Endothelial cell of umbilical vein (primary cell): ENCODE measurements at regions not wholly inside any gene's neighbourhood (a gene's known extent, or its start where the extent isn't known, plus 50 kb on each side); places are given as distances from the start of the nearest gene placed in this dataset.

Source experiments
- BruUV-seq: library from RNA; stranded (reverse); fragments of 400-500 nt; replicated peaks from 2 replicates; lab custom pipeline; 2021; lab: Mats Ljungman, UMichigan
- CTCF ChIA-PET: fragments of 300-600, 350-600 bp; sonication (Branson Sonifier 250); formaldehyde crosslinking; loops from one replicate; lab custom pipeline; 2021; ENCODE audit warnings: antibody characterized with exemption, inconsistent platforms; lab: Charles Lee
- POLR2A ChIA-PET: fragments of 300-600, 350-600 bp; sonication (Branson Sonifier 250); formaldehyde crosslinking; loops from one replicate; lab custom pipeline; 2021; ENCODE audit warnings: antibody characterized with exemption, inconsistent platforms; lab: Charles Lee
- DNase-seq: peaks from one replicate; pipeline ENCODE4 v3.0.0-alpha.2; 2011; ENCODE audit warnings: low read depth, low spot score
- FAIRE-seq: peaks from 2 replicates; lab custom pipeline; 2011; peaks lifted over from hg19 to GRCh38; lab: Jason Lieb, UNC
- H2AFZ ChIP-seq: 2 replicates; pipeline ENCODE4 v1.6.0; 2012; ENCODE audit warnings: low read depth, low read length, control low read depth, inconsistent platforms
- H3K27ac ChIP-seq: 2 replicates; pipeline ENCODE4 v1.5.1; 2011; ENCODE audit warnings: low read depth, mild to moderate bottlenecking, control low read depth, low read length, moderate library complexity; ENCODE audit not compliant: insufficient read depth
- H3K27me3 ChIP-seq, 2 experiments: 2 replicates each; pipeline versions ENCODE4 v1.6.0 to v1.6.1; 2011; ENCODE audit warnings: low read length in 2 of 2, mixed read lengths in 1 of 2; ENCODE audit not compliant: control insufficient read depth in 2 of 2, insufficient read depth in 2 of 2
- H3K36me3 ChIP-seq, 2 experiments: 2 replicates in 1 of 2; 3 replicates in 1 of 2; pipeline ENCODE4 v1.5.1; 2011; ENCODE audit warnings: low read length in 2 of 2, mild to moderate bottlenecking in 1 of 2, moderate library complexity in 1 of 2; ENCODE audit not compliant: control insufficient read depth in 2 of 2, insufficient read depth in 2 of 2; ENCODE audit errors: extremely low read depth in 1 of 2
- H3K4me1 ChIP-seq: 3 replicates; pipeline ENCODE4 v1.5.1; 2011; ENCODE audit warnings: mild to moderate bottlenecking, low read length; ENCODE audit not compliant: control insufficient read depth, insufficient read depth; ENCODE audit errors: extremely low read depth
- H3K4me2 ChIP-seq: 2 replicates; pipeline ENCODE4 v1.6.1; 2011; ENCODE audit warnings: low read length, control low read depth, mixed read lengths; ENCODE audit not compliant: insufficient read depth
- H3K4me3 ChIP-seq, 3 experiments: fragments of 200-600 bp in 1 of 3; sonication (generic), shearing (Covaris generic) in 1 of 3; replicated peaks in 1 of 3; 2 replicates each; pipeline ENCODE4 v1.5.1; 2011 to 2016; ENCODE audit warnings: control low read depth in 3 of 3, low read length in 3 of 3, mild to moderate bottlenecking in 2 of 3, inconsistent platforms in 1 of 3, low read depth in 1 of 3, moderate library complexity in 1 of 3; ENCODE audit not compliant: insufficient read depth in 1 of 3
- H3K79me2 ChIP-seq: 2 replicates; pipeline ENCODE4 v1.6.0; 2012; ENCODE audit warnings: low read length, inconsistent platforms; ENCODE audit not compliant: control insufficient read depth, insufficient read depth
- H3K9ac ChIP-seq: replicated peaks from 2 replicates; pipeline ENCODE3; 2011; ENCODE audit warnings: low read length, control low read depth; ENCODE audit not compliant: insufficient read depth; ENCODE audit errors: extremely low read depth
- H3K9me1 ChIP-seq: replicated peaks from 3 replicates; pipeline ENCODE4 v1.6.0; 2011; ENCODE audit warnings: mild to moderate bottlenecking, low read length; ENCODE audit not compliant: control insufficient read depth, insufficient read depth; ENCODE audit errors: extremely low read depth
- H3K9me3 ChIP-seq: replicated peaks from 2 replicates; pipeline ENCODE4 v1.5.1; 2012; ENCODE audit warnings: low read length, inconsistent platforms; ENCODE audit not compliant: control insufficient read depth, insufficient read depth
- H4K20me1 ChIP-seq: replicated peaks from 2 replicates; pipeline ENCODE3; 2011; ENCODE audit warnings: mild to moderate bottlenecking, low read length; ENCODE audit not compliant: control insufficient read depth, insufficient read depth; ENCODE audit errors: extremely low read depth
- EZH2 ChIP-seq: IDR thresholded peaks from 2 replicates; pipeline ENCODE4 v1.6.1; 2012; ENCODE audit warnings: borderline replicate concordance, low read depth, mild to moderate bottlenecking, moderate library complexity, low read length, inconsistent platforms; ENCODE audit not compliant: severe bottlenecking
- FOS ChIP-seq: IDR thresholded peaks from 2 replicates; pipeline ENCODE4 v1.6.1; 2011; ENCODE audit warnings: mild to moderate bottlenecking, low read length, moderate library complexity, borderline replicate concordance; ENCODE audit not compliant: insufficient read depth
- GATA2 ChIP-seq: IDR thresholded peaks from 2 replicates; pipeline ENCODE4 v1.7.0; 2011; ENCODE audit warnings: low read depth, mild to moderate bottlenecking, moderate library complexity, mixed read lengths, low read length; ENCODE audit not compliant: insufficient read length, insufficient read depth
- JUN ChIP-seq: IDR thresholded peaks from 2 replicates; pipeline ENCODE4 v1.6.1; 2011; ENCODE audit warnings: borderline replicate concordance, low read depth; ENCODE audit not compliant: insufficient read length, insufficient read depth
- MYC ChIP-seq: IDR thresholded peaks from one replicate; pipeline ENCODE4 v1.6.1; 2011; ENCODE audit warnings: mild to moderate bottlenecking, low read depth, low read length
- POLR2A ChIP-seq: IDR thresholded peaks from 2 replicates; pipeline ENCODE4 v1.6.1; 2012; ENCODE audit warnings: low read depth, mild to moderate bottlenecking, control low read depth, low read length
- POLR2AphosphoS5 ChIP-seq: IDR thresholded peaks from 2 replicates; pipeline ENCODE4 v1.6.1; 2012; ENCODE audit warnings: low read depth, mild to moderate bottlenecking, control low read depth, low read length, moderate library complexity; ENCODE audit not compliant: insufficient read depth
- dilution Hi-C: fragments of 300-500 bp; cut with MboI; formaldehyde crosslinking; loops from one replicate; pipeline ENCODE4 v1.15.0; 2019; ENCODE audit warnings: low sequenced_read_pairs; ENCODE audit not compliant: extremely low pct_ligation_motif_present
- intact Hi-C: fragments of 100-400 bp; cut with micrococcal nuclease; formaldehyde crosslinking; loops from one replicate; pipeline ENCODE4 v1.10.0; 2022
- TF ChIP-seq, protein P1 (sequence below): IDR thresholded peaks from 2 replicates; pipeline ENCODE4 v1.6.1; 2011; ENCODE audit not compliant: insufficient read depth, insufficient read length
- TF ChIP-seq, protein P2 (sequence below), 2 donors: IDR thresholded peaks; 1 replicate in 1 of 2; 2 replicates in 1 of 2; pipeline ENCODE4 v1.5.1; 2011; ENCODE audit warnings: low read length in 2 of 2, mild to moderate bottlenecking in 2 of 2, moderate library complexity in 2 of 2, control low read depth in 1 of 2, inconsistent platforms in 1 of 2, low read depth in 1 of 2; ENCODE audit not compliant: insufficient read depth in 1 of 2; ENCODE audit errors: extremely low read depth in 1 of 2

DNA sequence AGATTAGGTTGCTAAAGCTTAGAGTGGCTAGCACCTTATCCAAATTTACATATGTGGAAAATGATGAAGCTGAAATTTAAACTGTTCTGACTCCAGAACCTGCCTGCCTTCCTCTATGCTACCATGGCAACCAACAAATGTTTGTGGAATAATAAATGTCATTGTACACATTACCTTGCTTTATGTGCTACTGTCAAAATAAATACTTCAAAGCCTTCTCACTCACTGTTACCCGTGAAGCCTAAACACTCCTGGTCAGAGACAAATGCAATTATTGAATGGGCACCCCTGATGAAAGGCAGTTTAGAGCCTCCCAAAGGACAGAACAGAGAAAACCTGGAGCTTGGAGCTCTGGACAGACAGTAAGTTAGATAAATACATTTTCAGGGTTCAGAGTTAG, 158.6 kb downstream of the FAM114A2 start:
- H3K4me2 ChIP-seq: no peak overlapping the region
- CTCF ChIA-PET: no interaction called here
- H3K4me1 ChIP-seq: no peaks in the 10 kb centered on the region
- no peak for FAIRE-seq
- no peak for DNase-seq
- H3K4me3 ChIP-seq: no peak overlapping the region
- H3K27ac ChIP-seq: no peak overlapping the region
- H3K27me3 ChIP-seq: no peaks in the 10 kb centered on the region
- H4K20me1 ChIP-seq: no peaks in the 10 kb centered on the region
- no peak overlapping the region for H3K9ac ChIP-seq
- intact Hi-C loops (no loop called here), dilution Hi-C loops (no loop called here)
- H3K79me2 ChIP-seq: no peaks in the 10 kb centered on the region
- POLR2A ChIA-PET: no interaction called here
- BruUV-seq: no TSS peak
- TF ChIP-seq EZH2 (no peak), FOS (no peak), POLR2AphosphoS5 (no peak), GATA2 (no peak), POLR2A (no peak), JUN (no peak), MYC (no peak)
- TF ChIP-seq, protein P1, sequence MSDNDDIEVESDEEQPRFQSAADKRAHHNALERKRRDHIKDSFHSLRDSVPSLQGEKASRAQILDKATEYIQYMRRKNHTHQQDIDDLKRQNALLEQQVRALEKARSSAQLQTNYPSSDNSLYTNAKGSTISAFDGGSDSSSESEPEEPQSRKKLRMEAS: no peak
- TF ChIP-seq, protein P2, sequence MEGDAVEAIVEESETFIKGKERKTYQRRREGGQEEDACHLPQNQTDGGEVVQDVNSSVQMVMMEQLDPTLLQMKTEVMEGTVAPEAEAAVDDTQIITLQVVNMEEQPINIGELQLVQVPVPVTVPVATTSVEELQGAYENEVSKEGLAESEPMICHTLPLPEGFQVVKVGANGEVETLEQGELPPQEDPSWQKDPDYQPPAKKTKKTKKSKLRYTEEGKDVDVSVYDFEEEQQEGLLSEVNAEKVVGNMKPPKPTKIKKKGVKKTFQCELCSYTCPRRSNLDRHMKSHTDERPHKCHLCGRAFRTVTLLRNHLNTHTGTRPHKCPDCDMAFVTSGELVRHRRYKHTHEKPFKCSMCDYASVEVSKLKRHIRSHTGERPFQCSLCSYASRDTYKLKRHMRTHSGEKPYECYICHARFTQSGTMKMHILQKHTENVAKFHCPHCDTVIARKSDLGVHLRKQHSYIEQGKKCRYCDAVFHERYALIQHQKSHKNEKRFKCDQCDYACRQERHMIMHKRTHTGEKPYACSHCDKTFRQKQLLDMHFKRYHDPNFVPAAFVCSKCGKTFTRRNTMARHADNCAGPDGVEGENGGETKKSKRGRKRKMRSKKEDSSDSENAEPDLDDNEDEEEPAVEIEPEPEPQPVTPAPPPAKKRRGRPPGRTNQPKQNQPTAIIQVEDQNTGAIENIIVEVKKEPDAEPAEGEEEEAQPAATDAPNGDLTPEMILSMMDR (IDR thresholded peaks at IDR 0.05; ENCODE audit: extremely low read depth in 1 of 2, insufficient read depth in 1 of 2, low read depth in 1 of 2, low read length in 2 of 2): no peak
- no peaks in the 10 kb centered on the region for H3K36me3 ChIP-seq
- H3K9me3 ChIP-seq: no peaks in the 10 kb centered on the region
- no peak overlapping the region for H2AFZ ChIP-seq
- no peaks in the 10 kb centered on the region for H3K9me1 ChIP-seq
